GM23338 (cell line): ENCODE measurements at regions not wholly inside any gene's neighbourhood (a gene's known extent, or its start where the extent isn't known, plus 50 kb on each side); places are given as distances from the start of the nearest gene placed in this dataset.

Experiments used
- CREB1 ChIP-seq: fragments of 250-450 bp; sonication (Bioruptor Pico); IDR thresholded peaks from 2 replicates; pipeline ENCODE4 v1.5.0; 2020; ENCODE audit warnings: low read depth, mild to moderate bottlenecking, moderate library complexity
- CTCF ChIP-seq, 2 experiments: fragments of 200-600 bp in 1 of 2; sonication (generic) in 1 of 2; conservative IDR thresholded peaks; 2 replicates each; pipeline versions ENCODE4 v1.5.1 to v1.6.1; 2016 to 2017; ENCODE audit warnings: antibody characterized with exemption in 2 of 2, low read depth in 2 of 2, mild to moderate bottlenecking in 2 of 2, moderate library complexity in 1 of 2
- EZH2 ChIP-seq: fragments of 200-600 bp; sonication (generic); IDR thresholded peaks from one replicate; pipeline ENCODE4 v1.8.0; 2017; ENCODE audit warnings: antibody characterized with exemption, mild to moderate bottlenecking, low read depth; ENCODE audit not compliant: unreplicated experiment

GRCh38 chr10:43952760-43953159 is 304.1 kb upstream of the ZNF32 start:
- no peak for TF ChIP-seq CTCF (conservative IDR thresholded peaks at IDR 0.05; ENCODE audit: low read depth in 2 of 2)
- TF ChIP-seq EZH2, result no peak
- no peak for TF ChIP-seq CREB1 (CRISPR knock-in tag)
